HepG2 (cell line): ENCODE measurements at regions not wholly inside any gene's neighbourhood (a gene's known extent, or its start where the extent isn't known, plus 50 kb on each side); places are given as distances from the start of the nearest gene placed in this dataset.
A peak's percentile ranks its signal among the peaks of the same experiment; 100 is the strongest.

Experiments
- ARHGAP35 ChIP-seq: sonication (generic); formaldehyde crosslinking; IDR thresholded peaks from 2 replicates; pipeline ENCODE4 v1.9.0; 2022; ENCODE audit warnings: mild to moderate bottlenecking, inconsistent platforms, moderate library complexity, missing genetic modification reagents, borderline replicate concordance
- ATRX ChIP-seq: sonication (generic); formaldehyde crosslinking; IDR thresholded peaks from 2 replicates; pipeline ENCODE4 v1.4.0; 2020; ENCODE audit warnings: missing genetic modification reagents, borderline replicate concordance
- GABPA ChIP-seq, 2 experiments: IDR thresholded peaks; 2 replicates each; pipeline ENCODE4 v1.6.1; 2011 to 2016; ENCODE audit warnings: low read depth in 2 of 2, low read length in 1 of 2, missing biosample characterization in 1 of 2, missing genetic modification characterization in 1 of 2
- GPN1 ChIP-seq: sonication (generic); formaldehyde crosslinking; IDR thresholded peaks from 2 replicates; pipeline ENCODE4 v1.5.1; 2020; ENCODE audit warnings: missing genetic modification reagents, borderline replicate concordance
- HCFC1 ChIP-seq: fragments of 150-350 bp; IDR thresholded peaks from 2 replicates; pipeline ENCODE4 v1.6.1; 2014; ENCODE audit warnings: low read depth, low read length
- KDM4B ChIP-seq: sonication (generic); formaldehyde crosslinking; IDR thresholded peaks from 2 replicates; pipeline ENCODE4 v1.4.0; 2020; ENCODE audit warnings: missing genetic modification reagents
- KLF11 ChIP-seq: IDR thresholded peaks from 2 replicates; pipeline ENCODE4 v1.6.1; 2016; ENCODE audit warnings: missing compliant biosample characterization
- NBN ChIP-seq: fragments of 450-650 bp; conservative IDR thresholded peaks from 2 replicates; pipeline ENCODE4 v1.6.1; 2017
- NFAT5 ChIP-seq: sonication (generic); formaldehyde crosslinking; IDR thresholded peaks from 2 replicates; pipeline ENCODE4 v1.4.0; 2020; ENCODE audit warnings: missing genetic modification reagents
- PHF8 ChIP-seq: sonication (generic); formaldehyde crosslinking; IDR thresholded peaks from 2 replicates; pipeline ENCODE4 v1.5.0; 2020; ENCODE audit warnings: missing genetic modification reagents
- SNRNP70 ChIP-seq: fragments of 200-400 bp; formaldehyde crosslinking; IDR thresholded peaks from 2 replicates; pipeline ENCODE4 v1.6.1; 2017; ENCODE audit warnings: mild to moderate bottlenecking, low read depth, low read length, moderate library complexity
- SOX5 ChIP-seq: IDR thresholded peaks from 2 replicates; pipeline ENCODE4 v1.6.1; 2016; ENCODE audit warnings: borderline replicate concordance
- SRY ChIP-seq: sonication (generic); formaldehyde crosslinking; IDR thresholded peaks from 2 replicates; pipeline ENCODE4 v1.8.0; 2022; ENCODE audit warnings: mild to moderate bottlenecking, missing genetic modification reagents
- ZBTB1 ChIP-seq: sonication (generic); formaldehyde crosslinking; IDR thresholded peaks from 2 replicates; pipeline ENCODE4 v1.4.0; 2020; ENCODE audit warnings: missing genetic modification reagents, borderline replicate concordance
- ZFP36L1 ChIP-seq: sonication (generic); formaldehyde crosslinking; IDR thresholded peaks from 2 replicates; pipeline ENCODE4 v1.8.0; 2022; ENCODE audit warnings: mild to moderate bottlenecking, missing genetic modification reagents, moderate library complexity
- ZNF274 ChIP-seq: sonication (generic); formaldehyde crosslinking; IDR thresholded peaks from 2 replicates; pipeline ENCODE4 v1.5.1; 2020; ENCODE audit warnings: mild to moderate bottlenecking, missing genetic modification reagents
- ZNF367 ChIP-seq: sonication (generic); formaldehyde crosslinking; IDR thresholded peaks from 2 replicates; pipeline ENCODE4 v1.4.0; 2020; ENCODE audit warnings: missing genetic modification reagents, borderline replicate concordance
- ZNF574 ChIP-seq: sonication (generic); formaldehyde crosslinking; IDR thresholded peaks from 2 replicates; pipeline ENCODE4 v1.4.0; 2020; ENCODE audit warnings: missing genetic modification reagents
- ZNF687 ChIP-seq: sonication (generic); formaldehyde crosslinking; IDR thresholded peaks from 2 replicates; pipeline ENCODE4 v1.5.1; 2020; ENCODE audit warnings: mild to moderate bottlenecking, missing genetic modification reagents, moderate library complexity

DNA sequence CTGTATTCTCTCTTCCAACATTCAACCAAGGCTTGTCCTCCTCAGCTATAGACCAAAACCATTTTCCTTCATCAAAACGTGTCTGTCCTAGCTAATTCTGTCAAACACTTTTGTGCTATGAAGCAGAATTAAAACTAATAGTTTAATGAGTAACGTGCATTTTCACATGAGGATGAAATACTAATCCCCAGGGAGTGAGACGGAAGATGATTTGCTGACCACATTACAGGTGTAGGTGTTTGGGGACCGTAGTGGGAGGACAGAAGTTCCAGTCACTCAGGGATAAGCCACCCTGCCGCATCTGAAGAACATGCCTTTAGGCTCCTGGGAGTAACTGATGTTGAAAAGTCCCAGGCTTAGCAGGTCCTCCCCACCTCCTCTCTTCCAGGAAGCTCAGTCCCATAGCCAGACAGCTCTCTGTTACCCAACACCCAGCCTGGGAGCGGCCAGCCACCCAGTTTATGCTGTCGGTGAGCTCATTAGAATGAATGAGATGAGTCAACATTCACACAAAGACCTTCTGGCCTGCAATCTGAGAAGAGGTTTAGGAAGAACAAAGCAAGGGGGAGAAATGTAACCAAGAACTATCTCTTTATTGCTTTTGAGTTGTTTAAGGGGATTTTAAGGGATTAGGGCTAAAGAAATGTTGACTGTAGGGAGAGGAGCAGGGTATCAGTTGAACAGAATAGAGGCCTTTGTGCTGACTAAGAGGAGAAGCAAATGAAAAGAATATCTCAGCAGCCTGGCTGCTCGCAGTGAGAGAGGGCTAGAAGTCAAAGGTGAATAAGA lies 122.5 kb downstream of the FOXI3 start (continued):
- TF ChIP-seq NFAT5 (CRISPR knock-in tag) = no peak
- TF ChIP-seq GPN1 (CRISPR knock-in tag) = no peak
- no peak for TF ChIP-seq ZFP36L1
- TF ChIP-seq SRY (CRISPR knock-in tag) = no peak
- TF ChIP-seq ZNF687 (CRISPR knock-in tag) = no peak
- TF ChIP-seq ATRX = no peak
- no peak for TF ChIP-seq SNRNP70
- no peak for TF ChIP-seq HCFC1
- no peak for TF ChIP-seq ZBTB1 (CRISPR knock-in tag)
- no peak for TF ChIP-seq KLF11 (CRISPR knock-in tag)
- TF ChIP-seq NBN = no peak
- no peak for TF ChIP-seq GABPA (IDR thresholded peaks at IDR 0.05; ENCODE audit: low read depth, low read length)
- no peak for TF ChIP-seq GABPA (CRISPR knock-in tag; IDR thresholded peaks at IDR 0.05; ENCODE audit: low read depth)
- no peak for TF ChIP-seq PHF8 (CRISPR knock-in tag)
- no peak for TF ChIP-seq ZNF274 (CRISPR knock-in tag)
- TF ChIP-seq ZNF574 (CRISPR knock-in tag) = no peak
- TF ChIP-seq SOX5 (CRISPR knock-in tag) = peak; percentile 92
- no peak for TF ChIP-seq KDM4B (CRISPR knock-in tag)
- TF ChIP-seq ZNF367 (CRISPR knock-in tag) = no peak
- TF ChIP-seq ARHGAP35 = no peak
